HCT116 (cell line): ENCODE measurements at regions not wholly inside any gene's neighbourhood (a gene's known extent, or its start where the extent isn't known, plus 50 kb on each side); places are given as distances from the start of the nearest gene placed in this dataset.

Experiments used
- ATAC-seq: fragments of 200-7000 bp; cut with Tn5 transposase; 2 replicates; pipeline ENCODE4 v1.9.1; 2020; ENCODE audit warnings: mild to moderate bottlenecking, moderate library complexity
- BruUV-seq: library from RNA; stranded (reverse); fragments of 400-500 nt; replicated peaks from 2 replicates; lab custom pipeline; 2021; lab: Mats Ljungman, UMichigan
- CTCF ChIA-PET: fragments of 300-600 bp; sonication (Branson Sonifier 250); formaldehyde crosslinking; loops from one replicate; lab custom pipeline; 2021; ENCODE audit warnings: antibody characterized with exemption; lab: Charles Lee
- POLR2A ChIA-PET: fragments of 300-600, 350-600 bp; sonication (Branson Sonifier 250); formaldehyde crosslinking; loops from one replicate; lab custom pipeline; 2021; ENCODE audit warnings: antibody characterized with exemption; lab: Charles Lee
- RAD21 ChIA-PET, 2 experiments: fragments of 300-600 bp; sonication (Branson Sonifier 250); formaldehyde crosslinking; loops; one replicate each; lab custom pipeline; 2023; ENCODE audit warnings: low total read pairs in 2 of 2; ENCODE audit not compliant: uncharacterized antibody in 2 of 2, unreplicated experiment in 2 of 2, low non-redundant PET in 1 of 2; lab: Charles Lee
- DNase-seq: peaks from one replicate; pipeline ENCODE4 v3.0.0-alpha.2; 2010; ENCODE audit warnings: low read depth, low spot score
- H2AFZ ChIP-seq: fragments of 200-600 bp; shearing (Covaris generic), sonication (generic); 2 replicates; pipeline ENCODE4 v1.6.1; 2017; ENCODE audit warnings: low read depth, mixed run types, mixed read lengths, antibody characterized with exemption, low read length; ENCODE audit not compliant: poor library complexity, severe bottlenecking
- H3K27ac ChIP-seq: 2 replicates; pipeline ENCODE4 v1.5.1; 2012; ENCODE audit warnings: low read depth, low read length
- H3K27me3 ChIP-seq: fragments of 200-600 bp; sonication (generic); 2 replicates; pipeline ENCODE4 v1.6.1; 2016; ENCODE audit warnings: mixed run types, low read length, mixed read lengths; ENCODE audit not compliant: insufficient read depth
- H3K36me3 ChIP-seq, 2 experiments: fragments of 200-500 bp in 1 of 2; fragments of 200-600 bp in 1 of 2; sonication (Bioruptor generic) in 1 of 2; sonication (generic) in 1 of 2; 2 replicates each; pipeline versions ENCODE4 v1.5.1 to v1.6.1; 2014 to 2016; ENCODE audit warnings: low read length in 2 of 2, inconsistent platforms in 1 of 2, mixed read lengths in 1 of 2, mixed run types in 1 of 2; ENCODE audit not compliant: insufficient read depth in 2 of 2, control insufficient read depth in 1 of 2
- H3K4me1 ChIP-seq, 2 experiments: fragments of 200-600 bp in 1 of 2; sonication (generic) in 1 of 2; 2 replicates each; pipeline versions ENCODE4 v1.5.1 to v1.6.1; 2012 to 2017; ENCODE audit warnings: low read length in 2 of 2, inconsistent platforms in 1 of 2, mild to moderate bottlenecking in 1 of 2, mixed read lengths in 1 of 2, mixed run types in 1 of 2, moderate library complexity in 1 of 2; ENCODE audit not compliant: insufficient read depth in 2 of 2, control insufficient read depth in 1 of 2
- H3K4me2 ChIP-seq: fragments of 200-600 bp; sonication (generic); 2 replicates; pipeline ENCODE4 v1.6.1; 2017; ENCODE audit warnings: mixed run types, low read length, mixed read lengths
- H3K4me3 ChIP-seq, 2 experiments: fragments of 200-600 bp in 1 of 2; sonication (generic) in 1 of 2; replicated peaks in 1 of 2; 2 replicates each; pipeline ENCODE4 v1.5.1; 2011 to 2016; ENCODE audit warnings: low read length in 2 of 2, control low read depth in 1 of 2, low read depth in 1 of 2, mild to moderate bottlenecking in 1 of 2, mixed read lengths in 1 of 2, mixed run types in 1 of 2
- H3K79me2 ChIP-seq: fragments of 200-600 bp; sonication (generic); 2 replicates; pipeline ENCODE4 v1.6.1; 2017; ENCODE audit warnings: mild to moderate bottlenecking, mixed run types, low read length, moderate library complexity, mixed read lengths; ENCODE audit not compliant: insufficient read depth
- H3K9ac ChIP-seq: fragments of 200-600 bp; sonication (generic); 2 replicates; pipeline ENCODE4 v1.6.1; 2016; ENCODE audit warnings: low read length, mixed read lengths
- H3K9me2 ChIP-seq: fragments of 200-600 bp; sonication (generic), shearing (Covaris generic); 2 replicates; pipeline ENCODE4 v1.6.1; 2017; ENCODE audit warnings: mixed run types, mild to moderate bottlenecking, moderate library complexity; ENCODE audit not compliant: insufficient read depth
- H3K9me3 ChIP-seq, 2 experiments: fragments of 200-500 bp in 1 of 2; fragments of 200-600 bp in 1 of 2; sonication (Bioruptor generic) in 1 of 2; sonication (generic) in 1 of 2; 2 replicates each; pipeline ENCODE4 v1.6.1; 2014 to 2017; ENCODE audit warnings: low read length in 2 of 2, mixed read lengths in 2 of 2, inconsistent platforms in 1 of 2, low read depth in 1 of 2, mild to moderate bottlenecking in 1 of 2, mixed run types in 1 of 2, moderate library complexity in 1 of 2; ENCODE audit not compliant: control insufficient read depth in 1 of 2, insufficient read depth in 1 of 2
- H4K20me1 ChIP-seq: fragments of 200-600 bp; sonication (generic), shearing (Covaris generic); 2 replicates; pipeline ENCODE4 v1.6.1; 2017; ENCODE audit warnings: mixed run types, mild to moderate bottlenecking, moderate library complexity; ENCODE audit not compliant: insufficient read depth
- ATF3 ChIP-seq: IDR thresholded peaks from 2 replicates; pipeline ENCODE4 v1.6.1; 2012
- CBX3 ChIP-seq: IDR thresholded peaks from 2 replicates; pipeline ENCODE4 v1.6.1; 2012; ENCODE audit warnings: low read depth
- CEBPB ChIP-seq: IDR thresholded peaks from 2 replicates; pipeline ENCODE4 v1.6.1; 2012; ENCODE audit warnings: low read depth
- EGR1 ChIP-seq: IDR thresholded peaks from 2 replicates; pipeline ENCODE4 v1.6.1; 2012; ENCODE audit warnings: low read depth
- EZH2 ChIP-seq: fragments of 200-600 bp; sonication (generic); IDR thresholded peaks from 2 replicates; pipeline ENCODE4 v1.6.1; 2017; ENCODE audit warnings: antibody characterized with exemption, mixed run types
- FOSL1 ChIP-seq: IDR thresholded peaks from 2 replicates; pipeline ENCODE4 v1.6.1; 2012; ENCODE audit warnings: low read depth
- JUND ChIP-seq: IDR thresholded peaks from 2 replicates; pipeline ENCODE4 v1.6.1; 2012
- MAX ChIP-seq: IDR thresholded peaks from 2 replicates; pipeline ENCODE4 v1.6.1; 2012
- RAD21 ChIP-seq: IDR thresholded peaks from 2 replicates; pipeline ENCODE4 v1.6.1; 2012; ENCODE audit warnings: low read depth, mild to moderate bottlenecking
- YY1 ChIP-seq: IDR thresholded peaks from 2 replicates; pipeline ENCODE4 v1.6.1; 2011; ENCODE audit warnings: low read length, low read depth, moderate library complexity, mild to moderate bottlenecking; ENCODE audit not compliant: insufficient replicate concordance; ENCODE audit errors: extremely low read depth
- ZFX ChIP-seq: fragments of 450-650 bp; IDR thresholded peaks from 2 replicates; pipeline ENCODE4 v1.6.1; 2017
- ZNF274 ChIP-seq: fragments of 200-500 bp; sonication (Bioruptor generic); IDR thresholded peaks from 2 replicates; pipeline ENCODE4 v1.6.1; 2014; ENCODE audit warnings: mild to moderate bottlenecking, low read depth, low read length, inconsistent platforms
- intact Hi-C: fragments of 100-400 bp; cut with micrococcal nuclease; formaldehyde crosslinking; loops from 2 replicates; pipeline ENCODE4 v1.10.0; 2022
- TF ChIP-seq, protein P1 (sequence below): IDR thresholded peaks from 2 replicates; pipeline ENCODE4 v1.6.1; 2012; ENCODE audit warnings: low read depth

GRCh38 chr13:20301015-20301402 lies 68.9 kb upstream of the GJB6 start:
- Histone ChIP-seq H3K4me2 (no peak overlapping the region), H3K27ac (no peak overlapping the region), H3K79me2 (no peaks in the 10 kb centered on the region), H2AFZ (no peak overlapping the region), H3K9ac (no peak overlapping the region), H3K27me3 (no peaks in the 10 kb centered on the region), H3K4me1 (no peaks in the 10 kb centered on the region), H3K4me3 (no peak overlapping the region), H4K20me1 (no peaks in the 10 kb centered on the region), H3K9me3 (no peaks in the 10 kb centered on the region), H3K9me2 (no peaks in the 10 kb centered on the region)
- DNase-seq = no peak
- CTCF ChIA-PET = no interaction called here
- BruUV-seq = no TSS peak
- ATAC-seq = no peak
- POLR2A ChIA-PET = no interaction called here
- RAD21 ChIA-PET = no interaction called here
- intact Hi-C loops = no loop called here
- no peak for TF ChIP-seq ZFX
- TF ChIP-seq CEBPB = no peak
- no peak for TF ChIP-seq MAX
- no peak for TF ChIP-seq ATF3
- no peak for TF ChIP-seq CBX3
- no peak for TF ChIP-seq ZNF274
- no peak for TF ChIP-seq YY1
- no peak for TF ChIP-seq JUND
- no peak for TF ChIP-seq RAD21
- TF ChIP-seq, protein P1, sequence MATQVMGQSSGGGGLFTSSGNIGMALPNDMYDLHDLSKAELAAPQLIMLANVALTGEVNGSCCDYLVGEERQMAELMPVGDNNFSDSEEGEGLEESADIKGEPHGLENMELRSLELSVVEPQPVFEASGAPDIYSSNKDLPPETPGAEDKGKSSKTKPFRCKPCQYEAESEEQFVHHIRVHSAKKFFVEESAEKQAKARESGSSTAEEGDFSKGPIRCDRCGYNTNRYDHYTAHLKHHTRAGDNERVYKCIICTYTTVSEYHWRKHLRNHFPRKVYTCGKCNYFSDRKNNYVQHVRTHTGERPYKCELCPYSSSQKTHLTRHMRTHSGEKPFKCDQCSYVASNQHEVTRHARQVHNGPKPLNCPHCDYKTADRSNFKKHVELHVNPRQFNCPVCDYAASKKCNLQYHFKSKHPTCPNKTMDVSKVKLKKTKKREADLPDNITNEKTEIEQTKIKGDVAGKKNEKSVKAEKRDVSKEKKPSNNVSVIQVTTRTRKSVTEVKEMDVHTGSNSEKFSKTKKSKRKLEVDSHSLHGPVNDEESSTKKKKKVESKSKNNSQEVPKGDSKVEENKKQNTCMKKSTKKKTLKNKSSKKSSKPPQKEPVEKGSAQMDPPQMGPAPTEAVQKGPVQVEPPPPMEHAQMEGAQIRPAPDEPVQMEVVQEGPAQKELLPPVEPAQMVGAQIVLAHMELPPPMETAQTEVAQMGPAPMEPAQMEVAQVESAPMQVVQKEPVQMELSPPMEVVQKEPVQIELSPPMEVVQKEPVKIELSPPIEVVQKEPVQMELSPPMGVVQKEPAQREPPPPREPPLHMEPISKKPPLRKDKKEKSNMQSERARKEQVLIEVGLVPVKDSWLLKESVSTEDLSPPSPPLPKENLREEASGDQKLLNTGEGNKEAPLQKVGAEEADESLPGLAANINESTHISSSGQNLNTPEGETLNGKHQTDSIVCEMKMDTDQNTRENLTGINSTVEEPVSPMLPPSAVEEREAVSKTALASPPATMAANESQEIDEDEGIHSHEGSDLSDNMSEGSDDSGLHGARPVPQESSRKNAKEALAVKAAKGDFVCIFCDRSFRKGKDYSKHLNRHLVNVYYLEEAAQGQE = no peak
- TF ChIP-seq EGR1 = no peak
- TF ChIP-seq FOSL1 = no peak
- no peak for TF ChIP-seq EZH2
- TF ChIP-seq, all 23 proteins: peak for 0
- H3K36me3 ChIP-seq = no peaks in the 10 kb centered on the region
